Omental fat pad (tissue), 3 donors: ENCODE measurements at regions not wholly inside any gene's neighbourhood (a gene's known extent, or its start where the extent isn't known, plus 50 kb on each side); places are given as distances from the start of the nearest gene placed in this dataset.

Source experiments
- ATAC-seq: fragments of 150-250 bp; one replicate; pipeline ENCODE4 v1.9.1; 2016; ENCODE audit warnings: mild to moderate bottlenecking, moderate library complexity; ENCODE audit not compliant: low FRiP score
- DNase-seq: peaks from one replicate; pipeline ENCODE4 v3.0.0-alpha.2; 2019; ENCODE audit warnings: low spot score
- TF ChIP-seq, protein P1 (sequence below), 3 donors: fragments of 450-650 bp; IDR thresholded peaks; one replicate each; pipeline ENCODE4 v1.5.1; 2016 to 2017; ENCODE audit warnings: antibody characterized with exemption in 3 of 3, mild to moderate bottlenecking in 3 of 3, moderate library complexity in 2 of 3

DNA sequence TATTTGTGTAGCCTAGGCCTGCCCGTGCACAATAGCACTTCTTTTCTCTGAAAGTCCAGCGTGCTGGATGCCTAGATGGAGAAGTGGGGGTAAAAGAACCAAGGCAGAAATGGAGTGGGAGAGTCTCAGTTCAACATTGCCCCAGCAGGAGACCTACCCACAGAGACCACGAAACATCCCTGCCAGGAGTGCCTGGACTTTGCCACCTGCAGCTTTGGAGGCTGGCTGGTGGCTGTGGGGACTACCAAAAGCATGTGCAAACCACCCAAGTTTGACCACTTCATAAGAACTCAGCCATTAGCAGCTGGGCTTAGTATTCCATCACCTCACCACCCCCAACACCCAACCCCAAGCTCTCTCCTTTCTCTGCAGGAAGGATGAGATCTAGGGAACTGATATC is 416.9 kb upstream of the ID2 start:
- ATAC-seq, result no peak
- no peak for DNase-seq
- TF ChIP-seq, protein P1, sequence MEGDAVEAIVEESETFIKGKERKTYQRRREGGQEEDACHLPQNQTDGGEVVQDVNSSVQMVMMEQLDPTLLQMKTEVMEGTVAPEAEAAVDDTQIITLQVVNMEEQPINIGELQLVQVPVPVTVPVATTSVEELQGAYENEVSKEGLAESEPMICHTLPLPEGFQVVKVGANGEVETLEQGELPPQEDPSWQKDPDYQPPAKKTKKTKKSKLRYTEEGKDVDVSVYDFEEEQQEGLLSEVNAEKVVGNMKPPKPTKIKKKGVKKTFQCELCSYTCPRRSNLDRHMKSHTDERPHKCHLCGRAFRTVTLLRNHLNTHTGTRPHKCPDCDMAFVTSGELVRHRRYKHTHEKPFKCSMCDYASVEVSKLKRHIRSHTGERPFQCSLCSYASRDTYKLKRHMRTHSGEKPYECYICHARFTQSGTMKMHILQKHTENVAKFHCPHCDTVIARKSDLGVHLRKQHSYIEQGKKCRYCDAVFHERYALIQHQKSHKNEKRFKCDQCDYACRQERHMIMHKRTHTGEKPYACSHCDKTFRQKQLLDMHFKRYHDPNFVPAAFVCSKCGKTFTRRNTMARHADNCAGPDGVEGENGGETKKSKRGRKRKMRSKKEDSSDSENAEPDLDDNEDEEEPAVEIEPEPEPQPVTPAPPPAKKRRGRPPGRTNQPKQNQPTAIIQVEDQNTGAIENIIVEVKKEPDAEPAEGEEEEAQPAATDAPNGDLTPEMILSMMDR (IDR thresholded peaks at IDR 0.05), result no peak

DNA sequence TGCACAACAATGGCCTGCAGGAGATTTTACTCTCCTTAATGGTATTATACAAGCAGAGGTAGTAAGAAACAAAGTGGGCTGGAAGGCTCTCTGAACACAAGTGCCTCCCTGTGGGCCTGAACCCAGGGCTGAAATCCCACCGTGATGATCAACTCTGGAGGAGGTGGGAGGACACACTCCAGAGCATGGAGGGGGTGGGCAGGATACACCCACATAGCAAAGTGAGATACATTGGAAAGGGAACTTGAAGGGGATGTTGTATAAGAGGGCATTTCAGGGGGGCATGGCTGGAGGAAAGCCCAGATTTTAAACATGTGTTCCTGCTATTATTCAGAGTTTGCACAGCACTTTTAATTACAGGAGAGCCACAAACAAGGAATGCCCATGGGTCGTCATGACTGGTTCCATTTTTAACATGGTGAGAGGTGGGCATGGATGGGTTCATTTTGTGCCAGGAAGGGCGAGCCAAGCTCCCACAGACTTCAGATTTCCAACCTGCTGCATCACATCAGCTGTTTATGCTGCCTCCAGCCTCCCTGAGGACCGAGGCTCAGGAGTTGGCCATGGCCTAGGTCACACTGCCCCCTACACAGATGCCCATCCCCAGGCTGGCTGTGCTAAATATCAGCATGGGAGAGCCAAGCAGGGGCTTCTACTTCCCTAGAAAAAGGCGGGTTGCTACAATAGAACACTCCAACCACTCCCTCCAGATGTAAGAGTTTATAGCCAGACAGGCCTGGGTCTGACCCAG is 416.2 kb upstream of the ID2 start:
- DNase-seq (no peak), ATAC-seq (no peak)
- TF ChIP-seq, protein P1 (IDR thresholded peaks at IDR 0.05), result no peak

DNA sequence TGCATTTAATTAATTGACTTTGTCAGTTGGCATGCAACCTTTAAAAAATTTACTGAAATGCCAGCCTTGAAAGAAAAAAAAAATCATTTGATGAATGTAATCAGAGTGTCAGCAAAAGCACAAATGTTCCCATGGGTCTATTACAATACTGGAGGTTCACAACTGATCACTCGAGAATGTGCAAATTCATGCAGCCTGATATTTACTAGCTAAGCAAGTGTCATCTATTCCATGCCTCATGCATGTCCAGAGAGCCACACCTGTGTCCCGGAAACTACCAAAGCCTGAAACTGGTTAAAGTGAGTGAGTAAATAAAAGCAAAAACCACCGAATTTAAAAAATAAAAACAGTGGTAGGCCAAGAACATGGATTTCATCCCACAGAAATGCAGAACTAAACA is 415.3 kb upstream of the ID2 start:
- ATAC-seq, result no peak
- DNase-seq, result no peak
- TF ChIP-seq, protein P1 (IDR thresholded peaks at IDR 0.05), result no peak

DNA sequence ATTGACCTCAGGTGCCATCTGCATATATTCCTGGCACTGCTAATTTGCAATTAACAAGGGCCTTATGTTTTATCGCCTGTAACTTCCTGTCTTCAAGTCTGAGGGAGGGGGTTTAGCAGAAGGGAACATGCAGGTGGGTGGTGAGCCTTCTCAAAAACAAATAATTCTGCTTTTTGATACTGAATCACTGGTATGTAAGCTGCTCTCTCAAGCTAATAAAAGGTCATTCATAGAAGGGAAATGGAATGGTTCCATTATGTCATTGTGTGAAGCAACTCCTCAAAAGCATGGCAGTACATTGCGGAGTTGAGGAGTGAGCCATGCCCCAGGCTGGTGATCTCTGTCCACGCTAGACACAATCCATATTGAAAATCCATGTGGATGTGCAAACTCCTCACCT is 414.8 kb upstream of the ID2 start:
- DNase-seq, result no peak
- ATAC-seq, result no peak
- TF ChIP-seq, protein P1 (IDR thresholded peaks at IDR 0.05), result no peak

DNA sequence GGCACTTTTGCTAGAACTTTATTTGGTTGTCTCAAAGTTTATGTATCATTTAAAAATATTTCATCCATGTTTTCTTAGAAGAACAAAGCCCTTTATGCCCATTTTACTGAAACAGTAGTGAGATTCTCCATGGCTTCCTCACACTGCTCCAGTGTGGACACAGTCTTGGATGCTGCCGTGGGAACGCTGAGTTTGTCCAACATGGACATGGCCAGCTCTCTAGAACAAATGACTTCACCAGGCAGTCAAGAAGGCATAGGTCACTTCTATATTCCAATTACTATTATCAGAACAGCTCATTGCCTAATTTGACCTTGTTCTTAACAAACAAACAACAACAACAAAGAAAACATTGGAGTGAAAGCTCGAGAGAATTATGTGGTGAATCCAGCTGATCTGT is 414.1 kb upstream of the ID2 start:
- TF ChIP-seq, protein P1 (IDR thresholded peaks at IDR 0.05), result no peak
- no peak for ATAC-seq
- DNase-seq, result no peak

DNA sequence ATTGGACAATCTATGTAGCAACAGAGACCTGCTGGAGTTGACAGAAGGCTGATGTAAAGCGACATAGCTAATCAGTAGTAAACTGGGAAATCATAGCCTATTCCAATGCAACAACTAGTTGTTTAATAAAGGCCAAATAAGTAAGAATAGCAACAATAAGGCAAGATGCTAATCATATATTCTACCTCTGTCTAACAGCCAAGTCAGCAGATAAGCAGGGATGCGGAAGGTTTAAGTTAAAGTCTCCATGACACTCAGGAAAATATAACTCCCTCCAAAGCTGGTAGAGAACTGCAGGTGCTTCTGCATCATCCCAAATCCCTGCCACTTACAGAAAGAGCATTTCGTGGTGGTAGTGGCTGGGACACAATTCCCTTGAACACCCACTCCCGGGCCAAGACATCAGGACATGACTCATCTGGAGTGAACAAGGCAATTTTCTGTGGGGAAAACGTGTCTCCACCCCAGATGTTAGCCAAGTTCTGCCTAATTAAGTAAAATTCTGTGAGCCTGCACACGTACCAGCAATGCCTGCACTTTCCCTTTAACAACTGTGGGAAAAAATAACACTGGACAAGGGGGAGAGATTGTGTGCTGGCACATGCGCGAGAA is 413.6 kb upstream of the ID2 start:
- DNase-seq, result no peak
- ATAC-seq, result no peak
- TF ChIP-seq, protein P1 (IDR thresholded peaks at IDR 0.05), result no peak

DNA sequence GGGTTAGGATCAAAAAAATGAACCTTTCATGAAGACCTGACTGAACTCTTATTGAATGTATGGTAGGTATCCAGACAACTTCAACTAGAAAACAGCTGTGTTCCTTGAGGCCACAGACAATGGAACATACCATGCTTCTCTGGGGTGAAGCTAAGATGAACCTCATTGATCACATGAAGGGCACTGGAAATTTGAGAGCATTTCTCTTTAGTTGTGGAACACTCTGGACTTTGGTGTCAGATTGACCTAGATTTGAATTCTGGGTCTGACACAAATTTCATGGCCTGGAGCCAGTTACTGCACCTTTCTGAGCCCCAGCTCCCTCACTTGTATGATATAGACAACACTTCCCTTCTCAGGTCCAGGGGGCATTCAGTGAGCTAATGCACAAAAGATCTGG is 411.2 kb upstream of the ID2 start:
- ATAC-seq, result no peak

More for the DNA sequence above, 411.2 kb upstream of the ID2 start:
- TF ChIP-seq, protein P1 (IDR thresholded peaks at IDR 0.05), result no peak
- no peak for DNase-seq
